ENCODE measurements at regions not wholly inside any gene's neighbourhood (a gene's known extent, or its start where the extent isn't known, plus 50 kb on each side); places are given as distances from the start of the nearest gene placed in this dataset.

- ChIA-PET CTCF (no interaction called here), POLR2A (no interaction called here)
- intact Hi-C loops (cut with micrococcal nuclease): no loop called here
These were observed 1077.4 kb upstream of the ATXN7L3B start for GRCh38 chr12:73460212-73460611.

GRCh38 chr12:73465106-73465505 is 1072.5 kb upstream of the ATXN7L3B start:
- Mint-ChIP-seq H3K4me3 (no peak overlapping the region), H3K27ac (no peak overlapping the region), H3K4me1 (no peaks in the 10 kb centered on the region), H3K9me3 (ENCODE audit: insufficient read depth) (no peaks in the 10 kb centered on the region), H3K27me3 (no peaks in the 10 kb centered on the region)
- H3K4me3 ChIP-seq (ENCODE audit: control extremely low read depth in 1 of 5, extremely low read depth in 1 of 5, insufficient read depth in 1 of 5, low read depth in 2 of 5, low read length in 4 of 5): no peak overlapping the region
- H3K9ac ChIP-seq (ENCODE audit: low read length): no peak overlapping the region
- H3K27me3 ChIP-seq (replicated peaks in 1 of 4; ENCODE audit: control extremely low read depth in 1 of 4, control insufficient read depth in 3 of 4, insufficient read depth in 4 of 4, low read length in 3 of 4): no peaks in the 10 kb centered on the region
- no peak for TF ChIP-seq CTCF (IDR thresholded peaks at IDR 0.05)
- TF ChIP-seq EZH2 (IDR thresholded peaks at IDR 0.05; ENCODE audit: borderline replicate concordance, insufficient read depth, low read depth, low read length, poor library complexity, severe bottlenecking): no peak
- no peaks in the 10 kb centered on the region for H3K4me1 ChIP-seq (ENCODE audit: control insufficient read depth in 2 of 2, insufficient read depth in 2 of 2, low read length in 2 of 2)
- DNase-seq (no peak), ATAC-seq (ENCODE audit: low read depth) (no peak)
- peaks cover 0 to 6% (median 2%) of the 10 kb centered on the region in 3 donors for H3K9me3 ChIP-seq (ENCODE audit: control extremely low read depth in 1 of 3, control insufficient read depth in 2 of 3, insufficient read depth in 1 of 3, low read length in 2 of 3)
- ChIA-PET POLR2A (no interaction called here), CTCF (no interaction called here)
- H3K79me2 ChIP-seq (ENCODE audit: control insufficient read depth, insufficient read depth, low read length): no peaks in the 10 kb centered on the region
- H3K27ac ChIP-seq (ENCODE audit: low read length in 2 of 2): no peak overlapping the region
- H2AFZ ChIP-seq (ENCODE audit: insufficient read depth, low read depth, low read length, poor library complexity, severe bottlenecking): no peak overlapping the region
- no peaks in the 10 kb centered on the region for H3K36me3 ChIP-seq (replicated peaks in 1 of 2; ENCODE audit: control extremely low read depth in 1 of 2, control insufficient read depth in 1 of 2, extremely low read depth in 1 of 2, insufficient read depth in 2 of 2, low read length in 1 of 2)
- H3K4me2 ChIP-seq (replicated peaks; ENCODE audit: low read depth, low read length, poor library complexity, severe bottlenecking): no peak overlapping the region
- intact Hi-C loops (cut with micrococcal nuclease): no loop called here
- no peaks in the 10 kb centered on the region for H4K20me1 ChIP-seq (ENCODE audit: control insufficient read depth, insufficient read depth, low read length, poor library complexity, severe bottlenecking)
- WGBS (ENCODE audit: insufficient coverage): 82% methylated on average over 4 of the region's 4 CpGs

More at GRCh38 chr12:73460212-73460611, 1077.4 kb upstream of the ATXN7L3B start:
- H3K4me2 ChIP-seq (replicated peaks; ENCODE audit: low read depth, low read length, poor library complexity, severe bottlenecking): no peak overlapping the region
- no peak for TF ChIP-seq CTCF (IDR thresholded peaks at IDR 0.05)
- H3K4me3 ChIP-seq (ENCODE audit: control extremely low read depth in 1 of 5, extremely low read depth in 1 of 5, insufficient read depth in 1 of 5, low read depth in 2 of 5, low read length in 4 of 5): no peak overlapping the region
- H3K27ac ChIP-seq (ENCODE audit: low read length in 2 of 2): no peak overlapping the region
- no peak overlapping the region for H3K27ac Mint-ChIP-seq
- no peak overlapping the region for H2AFZ ChIP-seq (ENCODE audit: insufficient read depth, low read depth, low read length, poor library complexity, severe bottlenecking)
- H3K4me1 ChIP-seq (ENCODE audit: control insufficient read depth in 2 of 2, insufficient read depth in 2 of 2, low read length in 2 of 2): no peaks in the 10 kb centered on the region
- H3K36me3 ChIP-seq (replicated peaks in 1 of 2; ENCODE audit: control extremely low read depth in 1 of 2, control insufficient read depth in 1 of 2, extremely low read depth in 1 of 2, insufficient read depth in 2 of 2, low read length in 1 of 2): no peaks in the 10 kb centered on the region
- DNase-seq: no peak
- no peaks in the 10 kb centered on the region for H4K20me1 ChIP-seq (ENCODE audit: control insufficient read depth, insufficient read depth, low read length, poor library complexity, severe bottlenecking)
- H3K4me3 Mint-ChIP-seq: no peak overlapping the region
- no peak overlapping the region for H3K9ac ChIP-seq (ENCODE audit: low read length)
- peaks cover 0 to 2% (median 0%) of the 10 kb centered on the region in 3 donors for H3K9me3 ChIP-seq (ENCODE audit: control extremely low read depth in 1 of 3, control insufficient read depth in 2 of 3, insufficient read depth in 1 of 3, low read length in 2 of 3)
- ATAC-seq (ENCODE audit: low read depth): no peak
- H3K27me3 ChIP-seq (replicated peaks in 1 of 4; ENCODE audit: control extremely low read depth in 1 of 4, control insufficient read depth in 3 of 4, insufficient read depth in 4 of 4, low read length in 3 of 4): no peaks in the 10 kb centered on the region
- no peaks in the 10 kb centered on the region for H3K9me3 Mint-ChIP-seq (ENCODE audit: insufficient read depth)
- H3K4me1 Mint-ChIP-seq: no peaks in the 10 kb centered on the region
- no peaks in the 10 kb centered on the region for H3K27me3 Mint-ChIP-seq
- no peaks in the 10 kb centered on the region for H3K79me2 ChIP-seq (ENCODE audit: control insufficient read depth, insufficient read depth, low read length)

All from B cell (primary cell).